MCF 10A (cell line): ENCODE measurements at regions not wholly inside any gene's neighbourhood (a gene's known extent, or its start where the extent isn't known, plus 50 kb on each side); places are given as distances from the start of the nearest gene placed in this dataset.

Experiments
- BruUV-seq: library from RNA; stranded (reverse); fragments of 400-500 nt; replicated peaks from 2 replicates; lab custom pipeline; 2021; lab: Mats Ljungman, UMichigan
- CTCF ChIA-PET: fragments of 300-600 bp; sonication (Branson Sonifier 250); formaldehyde crosslinking; extraction: SDS; loops from one replicate; lab custom pipeline; 2021; ENCODE audit warnings: antibody characterized with exemption, inconsistent platforms; lab: Yijun Ruan, JAX
- POLR2A ChIA-PET: fragments of 300-600, 350-650 bp; sonication (Branson Sonifier 250); formaldehyde crosslinking; extraction: SDS; loops from one replicate; lab custom pipeline; 2020; ENCODE audit warnings: antibody characterized with exemption, inconsistent platforms; lab: Yijun Ruan, JAX
- DNase-seq: peaks from one replicate; pipeline ENCODE4 v3.0.0-alpha.2; 2018; ENCODE audit not compliant: unreplicated experiment
- H3K27ac Mint-ChIP-seq: one replicate; pipeline ENCODE4 v1.8.0; 2022; ENCODE audit warnings: mild to moderate bottlenecking, low read depth, mixed read lengths; ENCODE audit not compliant: unreplicated experiment
- H3K27me3 Mint-ChIP-seq: one replicate; pipeline ENCODE4 v1.8.0; 2022; ENCODE audit warnings: mixed read lengths; ENCODE audit not compliant: insufficient read depth, unreplicated experiment
- H3K36me3 Mint-ChIP-seq: one replicate; pipeline ENCODE4 v1.8.0; 2022; ENCODE audit warnings: mild to moderate bottlenecking, moderate library complexity, mixed read lengths; ENCODE audit not compliant: insufficient read depth, unreplicated experiment
- H3K4me1 Mint-ChIP-seq: one replicate; pipeline ENCODE4 v1.8.0; 2022; ENCODE audit warnings: mixed read lengths; ENCODE audit not compliant: insufficient read depth, unreplicated experiment
- H3K4me3 Mint-ChIP-seq: one replicate; pipeline ENCODE4 v1.8.0; 2022; ENCODE audit warnings: mild to moderate bottlenecking, moderate library complexity, mixed read lengths; ENCODE audit not compliant: unreplicated experiment
- H3K9me3 Mint-ChIP-seq: one replicate; pipeline ENCODE4 v1.8.0; 2022; ENCODE audit warnings: mixed read lengths; ENCODE audit not compliant: unreplicated experiment
- CTCF ChIP-seq: fragments of 200-600 bp; IDR thresholded peaks from one replicate; pipeline ENCODE4 v1.8.0; 2022; ENCODE audit warnings: antibody characterized with exemption, mild to moderate bottlenecking; ENCODE audit not compliant: unreplicated experiment
- intact Hi-C: fragments of 100-400 bp; cut with micrococcal nuclease; formaldehyde crosslinking; loops from 2 replicates; pipeline ENCODE4 v1.14.1; 2022

DNA sequence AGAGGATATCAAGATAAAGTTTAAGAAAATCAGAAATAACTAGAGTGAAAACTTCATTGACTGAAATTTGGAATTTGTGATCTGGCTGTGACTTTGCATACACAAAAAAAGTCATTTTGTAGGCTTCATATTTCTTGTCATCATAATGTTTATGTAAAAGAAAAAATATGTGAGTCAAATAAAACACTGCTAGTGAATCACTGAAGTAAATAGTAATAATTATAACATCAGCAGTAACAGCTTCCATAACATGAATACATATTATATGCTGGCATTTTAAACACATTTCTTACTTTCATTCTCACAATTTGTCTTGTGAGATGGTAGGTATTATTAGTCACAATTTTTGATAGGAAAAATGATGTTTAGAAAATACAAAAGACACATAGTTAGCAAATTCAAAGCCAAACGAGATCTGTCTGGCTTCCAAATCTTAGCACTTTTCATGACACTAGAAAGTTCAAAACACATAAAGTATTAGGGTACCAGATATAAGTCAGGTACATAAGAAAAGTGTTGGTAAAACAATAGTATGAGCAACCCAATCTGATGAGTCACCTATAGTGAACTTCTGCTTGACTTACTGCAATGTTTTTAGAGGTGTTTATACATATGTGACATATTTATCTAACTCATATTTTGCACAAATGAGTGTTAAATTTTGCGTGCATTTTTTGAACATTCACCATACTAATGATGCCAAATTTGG, 241.0 kb upstream of the SNX7 start:
- no peak overlapping the region for H3K27ac Mint-ChIP-seq
- no peaks in the 10 kb centered on the region for H3K4me1 Mint-ChIP-seq
- H3K36me3 Mint-ChIP-seq: no peaks in the 10 kb centered on the region
- DNase-seq: peak; percentile 18
- H3K4me3 Mint-ChIP-seq: no peak overlapping the region
- H3K27me3 Mint-ChIP-seq: no peaks in the 10 kb centered on the region
- intact Hi-C loops: no loop called here
- no TSS peak for BruUV-seq
- POLR2A ChIA-PET: interaction anchor here (1.1 kb wide), 1 partner anchor 14 kb away, joined by 3 read pairs; no protein-coding TSS in a partner anchor
- no peaks in the 10 kb centered on the region for H3K9me3 Mint-ChIP-seq
- CTCF ChIA-PET: no interaction called here
- TF ChIP-seq CTCF: no peak

- no peak for DNase-seq
- no TSS peak for BruUV-seq
- ChIA-PET CTCF (no interaction called here), POLR2A (no interaction called here)
- Mint-ChIP-seq H3K27me3 (no peaks in the 10 kb centered on the region), H3K4me3 (no peak overlapping the region), H3K9me3 (peaks cover under 1% of the 10 kb centered on the region), H3K4me1 (no peaks in the 10 kb centered on the region), H3K27ac (no peak overlapping the region), H3K36me3 (no peaks in the 10 kb centered on the region)
- no peak for TF ChIP-seq CTCF
- intact Hi-C loops: no loop called here
These were observed 243.7 kb upstream of the SNX7 start for GRCh38 chr1:98417820-98418219.

DNA sequence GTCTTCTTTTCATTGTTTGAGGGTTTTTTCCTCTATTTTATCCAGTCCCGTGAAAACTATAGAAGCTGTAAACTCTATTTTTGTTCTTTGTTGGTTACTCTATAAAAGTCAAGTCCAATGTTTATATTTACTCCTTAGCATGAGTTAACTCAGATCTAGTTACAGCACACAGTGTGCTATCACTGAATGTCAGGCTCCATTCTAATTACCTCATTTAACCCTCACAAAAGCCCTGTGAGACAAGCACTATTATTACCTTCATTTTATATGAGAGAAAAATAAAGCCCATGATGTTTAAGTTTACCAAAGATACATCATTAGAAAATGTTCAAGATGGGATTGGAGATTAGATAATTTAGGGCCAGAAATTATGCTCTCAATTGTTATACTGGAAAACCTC, 251.4 kb upstream of the SNX7 start:
- intact Hi-C loops: no loop called here
- Mint-ChIP-seq H3K9me3 (peaks cover 15% of the 10 kb centered on the region), H3K27me3 (no peaks in the 10 kb centered on the region), H3K36me3 (no peaks in the 10 kb centered on the region), H3K27ac (no peak overlapping the region), H3K4me1 (no peaks in the 10 kb centered on the region), H3K4me3 (no peak overlapping the region)
- ChIA-PET CTCF (no interaction called here), POLR2A (interaction anchor here (0.5 to 0.6 kb wide), 2 partner anchors 9 to 841 kb away, joined by 3 to 6 read pairs; no protein-coding TSS in a partner anchor)
- BruUV-seq: no TSS peak
- TF ChIP-seq CTCF: no peak
- DNase-seq: no peak

GRCh38 chr1:98406352-98407088, 255.0 kb upstream of the SNX7 start:
- no peak overlapping the region for H3K27ac Mint-ChIP-seq
- intact Hi-C loops: no loop called here
- no peak for TF ChIP-seq CTCF
- no TSS peak for BruUV-seq
- peaks cover under 1% of the 10 kb centered on the region for H3K9me3 Mint-ChIP-seq
- no peaks in the 10 kb centered on the region for H3K4me1 Mint-ChIP-seq
- no peak for DNase-seq
- no peaks in the 10 kb centered on the region for H3K27me3 Mint-ChIP-seq
- ChIA-PET CTCF (interaction anchor here (0.8 kb wide), 1 partner anchor 13 kb away, joined by 4 read pairs; no protein-coding TSS in a partner anchor), POLR2A (interaction anchor here (1.2 to 1.3 kb wide), 2 partner anchors 18 to 83 kb away, joined by 3 read pairs; no protein-coding TSS in a partner anchor)
- H3K4me3 Mint-ChIP-seq: no peak overlapping the region
- no peaks in the 10 kb centered on the region for H3K36me3 Mint-ChIP-seq
